NCI-H69 (cell line): ENCODE measurements at regions not wholly inside any gene's neighbourhood (a gene's known extent, or its start where the extent isn't known, plus 50 kb on each side); places are given as distances from the start of the nearest gene placed in this dataset.

ENCODE experiments used
- DNase-seq: peaks from one replicate; lab custom pipeline; 2025; lab: John Stamatoyannopoulos, UW

DNA sequence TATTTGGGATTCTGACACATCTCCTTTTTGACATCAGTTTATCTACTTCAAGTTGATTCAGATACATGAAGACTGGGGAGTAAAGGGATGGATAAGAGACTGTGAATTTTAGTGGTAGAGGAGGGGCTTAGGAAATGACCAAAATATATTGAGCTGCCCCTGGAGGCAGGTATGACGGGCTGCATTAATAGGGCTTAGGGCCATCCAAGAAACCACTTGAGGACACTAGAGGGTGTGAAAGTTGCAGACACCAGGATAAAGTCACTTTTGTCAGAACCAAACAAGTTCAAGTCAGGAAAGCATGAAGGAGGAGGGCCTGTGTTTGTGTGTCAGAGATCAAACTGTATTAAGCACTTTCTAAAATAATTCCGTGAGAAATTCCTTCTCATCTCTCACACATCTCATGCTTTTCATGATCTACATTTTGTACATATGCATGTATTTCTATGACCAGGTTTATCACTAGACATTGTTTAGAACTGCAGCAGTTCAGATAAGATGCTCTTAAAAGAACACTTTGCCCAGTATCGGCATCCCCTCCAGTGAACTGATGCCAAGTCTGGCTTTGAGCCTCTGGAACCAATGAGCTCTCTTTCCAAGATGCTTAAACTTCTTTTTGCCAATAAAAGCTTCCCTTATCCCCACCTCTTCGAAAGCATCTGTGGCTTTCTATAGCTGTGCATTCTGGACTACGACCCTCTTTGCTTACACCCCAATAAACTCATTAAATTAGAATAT, 136.9 kb downstream of the SLC38A1 start:
- DNase-seq = peak; percentile 33

- no peak for DNase-seq
These were observed 137.3 kb upstream of the SCAF11 start for GRCh38 chr12:46127656-46128055.

- DNase-seq = peak; percentile 37
These were observed 135.8 kb upstream of the SCAF11 start for GRCh38 chr12:46126050-46126727.

DNA sequence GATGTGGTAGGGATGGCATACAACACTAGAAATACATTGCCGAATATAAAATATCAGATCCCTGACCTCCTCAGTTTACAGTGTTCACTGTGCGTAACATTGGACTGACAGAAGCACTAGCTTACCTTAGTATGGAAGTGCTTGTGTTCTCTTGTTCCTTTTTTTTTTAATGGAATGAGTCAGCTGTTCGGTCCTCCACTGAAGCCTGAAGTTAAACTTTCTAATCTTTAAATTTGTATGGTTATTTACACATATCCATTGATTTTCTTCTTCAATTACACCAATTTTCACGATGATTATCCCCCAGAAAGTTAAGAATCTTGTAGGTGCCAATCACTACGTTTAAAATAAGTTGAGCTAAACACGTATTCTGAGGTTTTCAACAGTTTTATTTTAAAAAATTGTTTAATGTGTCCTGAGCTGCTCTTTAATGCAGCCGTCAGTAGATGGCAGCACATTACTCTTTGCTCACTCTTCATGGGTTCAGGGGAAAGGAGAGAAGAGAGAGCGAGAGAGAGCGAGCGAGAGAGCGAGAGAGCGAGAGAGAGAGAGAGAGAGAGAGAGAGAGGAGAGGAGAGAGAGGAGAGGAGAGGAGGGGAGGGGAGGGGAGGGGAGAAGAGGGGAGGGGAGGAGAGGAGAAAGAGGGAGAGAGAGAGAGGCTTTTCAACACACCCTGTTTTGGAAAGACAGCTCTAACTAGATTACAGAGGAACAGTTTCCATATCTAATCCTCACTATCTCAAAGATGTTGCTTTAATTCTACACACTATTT, 134.7 kb upstream of the SCAF11 start:
- peak; percentile 88 for DNase-seq

DNA sequence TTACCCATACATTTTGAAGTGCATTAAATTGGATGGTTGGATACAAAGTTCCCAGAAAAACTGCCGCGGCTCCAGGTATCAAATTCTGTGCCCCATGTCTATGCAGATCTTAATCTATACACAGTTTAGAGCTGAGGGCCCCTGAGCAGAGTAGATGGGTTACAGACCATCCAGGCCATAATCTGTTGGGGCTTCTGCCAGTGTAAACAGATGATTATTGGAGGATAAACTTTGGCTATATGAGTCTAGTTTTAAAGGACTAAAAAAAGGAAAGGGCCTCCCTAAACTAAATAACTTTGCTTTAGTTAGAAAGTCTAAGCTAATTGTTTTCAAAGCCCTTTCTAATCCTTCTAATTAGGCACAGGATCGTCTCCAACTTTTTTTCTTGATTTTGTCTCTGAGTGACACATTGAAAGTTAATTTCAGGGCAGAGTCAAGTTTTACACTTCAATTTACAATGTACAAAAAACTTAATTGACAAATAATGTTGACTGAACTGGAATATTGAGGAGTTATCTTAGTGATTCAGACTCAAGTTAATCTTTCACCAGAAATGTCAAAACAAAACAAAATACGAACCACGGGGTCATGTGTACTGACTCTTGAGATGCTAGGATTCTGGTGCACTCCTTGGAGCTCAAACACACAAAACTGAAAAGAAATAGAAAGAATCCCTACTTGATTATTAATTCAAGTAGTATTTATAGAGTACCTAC, 133.9 kb upstream of the SCAF11 start:
- no peak for DNase-seq

GRCh38 chr12:46112364-46112763, 122.0 kb upstream of the SCAF11 start:
- no peak for DNase-seq

DNA sequence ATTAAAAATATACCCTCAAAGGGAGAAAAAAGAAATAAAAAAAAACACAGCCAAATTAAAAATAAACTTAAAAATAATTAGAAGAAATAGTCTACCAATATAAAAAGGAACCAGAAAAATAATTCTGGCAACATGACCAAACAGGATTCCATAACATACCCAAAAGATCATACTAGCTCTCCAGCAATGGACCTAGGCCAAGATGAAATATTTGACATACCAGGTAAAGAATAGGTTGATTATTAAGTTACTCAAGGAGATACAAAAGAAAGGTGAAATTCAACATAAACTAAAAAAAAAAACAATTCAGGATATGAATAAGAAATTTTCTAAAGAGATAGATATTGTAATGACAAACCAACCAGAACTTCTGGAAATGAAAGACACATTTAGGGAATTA, 121.3 kb upstream of the SCAF11 start:
- DNase-seq = no peak

DNA sequence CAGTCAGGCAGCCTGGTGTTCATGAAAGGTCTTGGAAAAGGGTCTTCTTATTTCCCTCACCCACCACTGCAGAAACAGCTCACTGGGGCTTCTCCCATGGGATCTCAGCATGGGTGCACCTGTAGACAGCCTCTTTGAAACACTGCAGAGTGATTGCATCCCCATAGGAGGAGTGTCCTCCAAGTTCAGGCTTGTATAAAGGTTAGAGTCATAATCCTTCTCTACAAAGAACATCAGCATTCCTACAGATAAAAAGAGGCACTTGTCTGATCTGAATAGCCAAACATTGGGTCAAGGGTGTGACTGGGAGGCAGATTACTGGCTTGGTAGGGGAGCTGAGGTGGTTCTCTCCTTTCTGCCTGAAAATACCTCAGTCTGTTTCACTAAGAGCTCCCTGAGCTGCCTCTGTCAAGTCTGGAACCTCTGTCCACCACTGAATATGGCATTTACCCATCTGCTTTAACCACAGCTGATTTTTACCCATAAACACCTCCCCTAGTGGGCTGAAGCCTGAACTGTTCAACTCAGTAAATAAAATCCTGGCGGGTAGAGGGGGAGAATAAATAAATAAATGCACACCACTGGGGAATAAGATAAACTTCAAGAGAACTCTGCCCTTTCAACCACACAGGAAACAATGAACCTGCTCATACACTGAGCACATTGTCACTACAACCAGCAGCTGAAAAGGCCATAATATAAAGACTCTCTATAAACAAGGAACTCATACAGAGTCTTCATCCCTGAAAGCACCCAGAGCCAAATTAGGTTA, 120.7 kb upstream of the SCAF11 start:
- peak; percentile 46 for DNase-seq

- peak; percentile 68 for DNase-seq
These were observed 119.8 kb upstream of the SCAF11 start for GRCh38 chr12:46110223-46110611.

GRCh38 chr12:46109343-46110222, 119.2 kb upstream of the SCAF11 start:
- DNase-seq = peak; percentile 48

DNA sequence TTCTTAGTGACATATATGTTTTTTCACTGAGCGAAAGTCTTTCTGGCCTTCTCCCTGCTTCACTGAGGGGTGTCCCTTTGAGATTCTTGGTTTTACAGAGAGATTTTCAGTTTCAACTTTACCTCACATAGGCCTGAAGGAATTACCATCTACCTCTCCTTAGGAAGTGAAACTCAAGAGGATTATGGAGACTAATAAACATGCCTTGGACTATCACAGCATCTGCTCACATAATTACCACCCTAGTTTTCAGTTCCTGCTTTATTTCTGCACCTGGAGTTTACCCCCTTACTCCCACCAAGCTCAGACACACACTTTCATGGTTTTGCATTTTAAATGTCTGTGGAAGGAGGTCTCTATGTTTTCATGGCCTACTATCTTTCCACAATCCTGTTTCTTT, 118.3 kb upstream of the SCAF11 start:
- DNase-seq = peak; percentile 15

- peak; percentile 20 for DNase-seq
These were observed 117.2 kb upstream of the SCAF11 start for GRCh38 chr12:46107591-46107990.

DNA sequence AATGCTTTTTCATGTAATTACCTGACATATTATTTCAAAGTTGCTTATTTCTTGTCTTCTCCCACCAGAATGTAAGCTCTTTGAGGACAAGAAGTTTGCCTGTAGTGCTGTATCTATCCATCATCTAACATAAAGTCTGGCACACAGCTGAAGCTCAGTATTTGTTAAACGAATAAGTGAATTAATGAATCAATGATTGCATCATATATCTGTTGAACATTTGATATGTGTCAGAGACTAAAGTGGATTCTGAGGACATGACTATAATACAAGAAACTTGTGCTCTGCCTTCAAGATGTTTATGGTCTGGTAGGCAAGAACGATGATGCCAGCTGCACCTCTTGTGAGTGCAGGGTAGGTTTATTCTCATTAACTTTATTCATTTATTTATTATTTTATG, 115.4 kb upstream of the SCAF11 start:
- DNase-seq = no peak

DNA sequence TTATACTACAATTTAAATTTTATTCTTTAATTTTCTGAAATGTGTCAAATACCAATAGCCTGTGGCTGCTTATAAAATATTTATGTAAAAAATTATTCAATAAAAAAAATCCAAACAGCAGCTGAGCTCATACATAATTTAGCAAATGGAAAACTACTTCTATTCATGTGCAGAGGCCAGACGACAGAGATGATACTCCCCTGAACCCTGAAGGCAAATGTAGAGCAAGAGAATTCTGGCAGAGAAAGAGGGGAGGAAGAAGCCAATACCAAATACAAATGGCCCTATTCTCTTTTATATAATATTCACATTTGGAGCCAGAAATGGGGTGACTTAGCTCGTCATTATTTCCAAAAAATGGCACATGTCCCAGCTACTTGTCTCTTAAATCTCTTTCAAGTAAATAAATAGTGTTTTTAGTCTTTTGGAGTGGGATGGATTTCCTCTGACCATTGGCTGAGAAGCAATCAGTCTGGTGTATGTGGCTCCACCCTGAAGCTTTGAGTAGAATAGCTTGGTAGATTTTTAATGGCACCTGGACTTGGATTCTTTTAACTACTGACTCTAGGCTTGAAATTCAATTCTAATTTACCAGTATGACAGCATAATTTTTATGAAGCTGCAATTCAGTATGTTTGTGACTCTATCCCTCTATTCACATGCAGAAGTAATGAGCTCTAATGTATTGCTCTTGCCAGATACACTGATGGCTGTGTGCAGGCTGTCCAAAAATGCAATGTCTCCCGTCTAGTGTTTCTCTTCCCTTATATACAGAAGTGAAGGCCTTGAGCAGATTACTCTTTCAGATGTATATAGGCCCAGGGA, 113.4 kb upstream of the SCAF11 start:
- DNase-seq = no peak

DNA sequence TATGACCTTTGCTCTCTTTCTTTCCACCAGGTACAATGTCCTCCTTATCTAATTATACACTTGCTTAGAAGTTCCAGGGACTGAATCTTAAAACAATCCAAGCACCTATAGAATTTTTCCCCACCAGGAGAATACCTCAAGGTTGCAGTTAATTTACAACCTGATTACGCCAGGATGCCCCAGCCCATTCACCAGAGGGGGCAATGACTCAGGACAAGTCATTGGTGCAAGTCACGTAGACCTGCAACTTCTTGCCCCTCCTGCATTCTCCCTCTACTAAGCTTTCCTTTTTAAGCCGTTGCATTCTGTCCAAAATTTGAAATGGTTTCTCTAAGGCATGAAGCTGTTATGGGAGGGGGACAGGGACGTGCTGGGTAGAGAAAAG, 111.1 kb upstream of the SCAF11 start:
- no peak for DNase-seq

DNA sequence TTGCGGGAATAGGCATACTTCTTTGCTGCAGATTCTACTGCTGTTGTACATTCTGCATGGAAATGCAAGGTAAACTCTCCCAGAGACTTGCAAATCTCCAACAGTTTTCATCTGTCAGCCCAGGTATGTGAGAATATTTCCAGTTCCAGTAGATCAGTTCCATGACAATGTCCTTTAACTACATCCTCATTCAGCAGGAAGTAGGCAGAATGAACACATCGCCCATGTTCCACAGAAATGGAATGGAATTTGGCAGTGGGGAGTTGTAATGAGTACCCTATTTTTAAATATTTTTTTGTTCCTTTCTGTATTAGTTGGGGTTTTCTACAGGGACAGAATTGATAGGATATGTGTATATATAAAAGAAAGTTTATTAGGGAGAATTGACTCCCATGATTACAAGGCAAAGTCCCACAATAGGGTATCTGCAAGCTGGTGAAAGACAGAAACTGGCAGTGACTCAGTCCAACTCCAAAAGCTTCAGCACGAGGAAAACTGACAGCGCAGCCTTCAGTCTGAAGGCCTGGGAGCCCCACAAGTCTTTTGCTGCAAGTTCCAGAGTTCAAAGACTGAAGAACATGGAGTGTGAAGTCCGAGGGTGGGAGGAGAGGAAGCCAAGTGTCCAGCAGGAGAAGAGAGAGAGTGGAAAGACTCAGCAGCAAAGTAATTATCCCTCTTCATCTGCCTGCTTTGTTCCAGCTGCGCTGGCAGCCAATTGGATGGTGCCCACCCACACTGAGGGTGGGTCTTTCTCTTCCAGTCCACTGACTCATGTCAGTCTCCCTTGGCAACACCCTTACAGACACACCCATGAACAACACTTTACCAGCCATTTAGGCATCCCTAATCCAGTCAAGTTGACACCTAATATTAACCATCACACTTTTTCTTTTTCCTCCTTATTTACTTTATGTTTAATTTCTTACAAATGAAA, 110.4 kb upstream of the SCAF11 start:
- DNase-seq = peak; percentile 56

DNA sequence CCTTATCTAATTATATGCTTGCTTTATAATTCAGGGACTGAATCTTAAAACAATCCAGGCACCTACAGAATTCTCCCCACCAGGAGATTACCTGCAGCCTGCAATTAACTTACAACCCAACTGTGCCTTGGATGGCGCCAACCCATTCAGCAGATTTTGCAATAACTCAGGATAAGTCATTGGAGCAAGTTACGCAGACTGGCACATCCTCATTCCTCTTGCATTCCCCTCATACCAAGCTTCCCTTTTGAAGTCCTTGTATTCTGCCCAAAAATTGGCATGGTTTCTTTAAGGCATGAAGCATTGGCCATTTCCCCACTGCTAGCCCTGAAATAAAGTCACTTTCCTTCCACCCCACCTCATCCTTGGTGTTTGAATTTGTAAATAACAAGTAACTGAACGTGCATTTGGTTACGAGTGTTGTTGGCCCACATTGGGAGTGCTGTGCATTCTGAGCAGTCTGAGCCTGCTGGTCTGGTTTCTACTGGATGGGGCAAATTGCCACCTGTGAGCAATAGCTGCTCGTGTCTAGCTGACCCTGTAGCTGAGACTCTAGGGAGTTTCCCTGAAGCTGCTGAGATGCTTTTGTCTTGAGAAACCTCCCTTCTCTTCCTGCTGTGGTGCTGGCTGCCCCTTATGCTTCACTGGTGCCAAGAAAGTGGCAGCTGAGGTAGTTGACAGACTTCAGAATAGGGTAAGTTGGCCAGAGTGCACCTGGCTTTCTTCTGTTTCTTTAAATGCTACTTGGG, 99.2 kb upstream of the SCAF11 start:
- no peak for DNase-seq

DNA sequence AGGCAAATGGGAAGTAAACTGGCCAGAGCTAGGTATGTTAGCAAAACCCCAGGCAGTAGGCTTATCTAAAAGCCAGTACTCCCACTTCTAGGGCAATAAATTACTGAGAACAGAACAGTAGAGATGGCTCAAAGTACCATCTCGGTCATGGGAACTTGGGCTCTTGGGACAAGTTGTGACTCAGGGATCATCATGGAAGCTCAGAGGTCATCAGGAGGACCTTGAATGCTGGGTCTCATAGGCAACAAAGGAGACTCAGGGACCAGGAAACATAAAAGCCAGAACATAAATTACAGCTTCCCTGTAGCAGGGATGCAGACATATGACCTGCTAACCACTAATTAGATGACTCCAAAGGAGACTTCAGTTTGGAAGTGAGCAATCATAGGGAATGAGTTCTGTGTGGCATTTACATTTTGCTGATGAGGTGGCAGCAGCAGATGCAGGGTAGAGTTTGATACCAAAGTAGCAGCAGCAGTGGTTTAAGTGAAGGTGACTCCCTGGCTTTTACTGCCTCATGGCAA, 97.6 kb upstream of the SCAF11 start:
- peak; percentile 41 for DNase-seq
